ENCODE measurements at regions not wholly inside any gene's neighbourhood (a gene's known extent, or its start where the extent isn't known, plus 50 kb on each side); places are given as distances from the start of the nearest gene placed in this dataset.

DNA sequence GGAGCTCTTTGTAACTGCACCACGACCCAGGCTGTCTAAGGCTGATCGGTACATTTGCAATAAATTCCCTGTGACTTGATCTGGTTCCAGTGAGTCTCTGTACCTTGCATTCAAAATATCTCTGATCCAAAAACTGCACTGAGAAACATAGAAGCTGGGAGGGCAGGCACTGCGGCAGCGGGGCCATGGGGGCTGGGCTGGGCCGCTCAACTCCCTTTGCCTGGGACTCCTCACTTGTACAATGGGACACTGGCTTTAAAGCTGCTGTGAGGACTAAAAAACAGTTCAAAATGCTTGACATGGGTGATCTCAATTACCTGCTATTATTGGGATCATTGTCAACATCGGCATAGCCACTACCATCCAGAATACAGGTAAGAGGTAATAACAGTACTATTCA is 644.0 kb downstream of the AJAP1 start:
- DNase-seq = no peak

DNA sequence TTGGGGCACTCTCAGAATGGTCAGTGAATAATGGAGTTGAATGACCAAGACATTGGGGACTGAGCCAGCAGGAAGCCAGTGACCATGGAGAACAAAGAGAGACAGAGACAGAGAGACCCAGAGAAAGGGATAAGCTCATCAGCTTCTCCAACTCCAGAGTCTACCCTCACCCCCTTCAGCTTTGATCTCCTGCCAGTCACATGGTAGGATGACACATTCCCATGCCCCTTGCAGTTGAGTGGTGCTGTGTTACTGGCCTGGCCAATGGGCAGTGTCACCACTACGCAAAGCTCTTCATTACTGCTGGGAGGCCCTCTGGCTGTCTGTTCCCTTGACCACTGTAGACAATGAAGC is 643.5 kb downstream of the AJAP1 start:
- DNase-seq = no peak

DNA sequence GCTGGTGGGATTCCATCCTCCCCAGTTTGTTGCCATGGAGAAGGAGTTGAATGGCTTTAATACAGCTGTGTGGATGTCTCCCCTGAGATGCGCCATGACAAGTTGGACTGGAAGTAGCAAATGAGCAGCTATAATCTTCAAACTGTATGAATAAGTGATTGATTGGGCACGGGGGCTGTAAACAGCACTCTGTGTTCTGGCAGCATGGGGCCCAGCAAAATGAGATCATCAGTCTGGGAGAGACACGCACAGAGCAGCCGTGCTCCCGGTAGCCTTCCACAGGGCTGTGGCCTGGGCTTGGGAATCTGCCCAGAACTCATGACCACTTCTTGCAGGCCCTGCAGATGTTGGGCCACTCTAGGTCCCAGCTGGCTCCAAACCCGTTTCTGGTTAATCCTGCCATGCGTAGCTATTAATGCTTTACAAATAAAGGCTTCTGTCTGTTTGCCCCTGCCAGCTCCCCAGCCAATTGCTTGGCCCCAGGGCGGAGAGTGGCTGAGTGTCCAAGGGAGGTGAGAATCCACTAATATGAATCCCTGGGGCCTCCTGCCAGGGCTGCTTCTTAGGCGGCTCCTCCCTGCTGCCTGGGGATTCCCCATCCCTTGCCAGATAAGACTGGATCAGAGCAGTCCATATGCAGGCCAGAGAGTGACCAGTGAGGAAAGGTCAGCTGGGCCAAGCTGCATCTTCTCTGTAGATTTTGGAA is 642.9 kb downstream of the AJAP1 start:
- DNase-seq = no peak

DNA sequence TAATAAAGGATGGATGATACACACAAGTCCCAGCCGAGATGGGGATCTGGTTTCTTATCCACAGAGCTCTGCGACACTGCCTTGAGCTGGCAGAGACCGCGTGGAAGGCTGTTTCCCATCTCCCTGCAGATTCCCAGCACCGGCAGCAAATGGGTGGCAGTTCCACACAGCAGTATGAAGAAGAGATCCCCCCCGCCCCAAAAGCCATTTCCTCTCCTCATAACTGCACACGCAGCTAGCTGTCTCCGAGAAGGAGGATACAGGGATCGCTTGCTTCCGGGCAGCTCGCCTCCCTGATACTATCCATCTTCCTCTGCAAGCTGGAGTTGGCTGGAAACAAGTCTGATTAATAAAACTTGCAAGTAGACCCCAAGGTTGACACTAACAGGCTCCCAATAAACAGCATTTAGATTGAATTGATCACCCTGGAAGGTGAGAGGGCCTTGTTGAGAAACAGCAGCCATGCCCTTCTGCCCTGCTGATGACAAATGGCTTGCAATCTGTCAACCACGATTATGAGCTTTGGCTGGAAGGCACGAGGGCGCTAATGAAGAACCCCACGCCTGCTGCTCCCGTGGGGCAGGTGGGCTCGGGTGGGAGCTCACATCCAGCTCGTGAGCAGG is 642.3 kb downstream of the AJAP1 start:
- DNase-seq = no peak

DNA sequence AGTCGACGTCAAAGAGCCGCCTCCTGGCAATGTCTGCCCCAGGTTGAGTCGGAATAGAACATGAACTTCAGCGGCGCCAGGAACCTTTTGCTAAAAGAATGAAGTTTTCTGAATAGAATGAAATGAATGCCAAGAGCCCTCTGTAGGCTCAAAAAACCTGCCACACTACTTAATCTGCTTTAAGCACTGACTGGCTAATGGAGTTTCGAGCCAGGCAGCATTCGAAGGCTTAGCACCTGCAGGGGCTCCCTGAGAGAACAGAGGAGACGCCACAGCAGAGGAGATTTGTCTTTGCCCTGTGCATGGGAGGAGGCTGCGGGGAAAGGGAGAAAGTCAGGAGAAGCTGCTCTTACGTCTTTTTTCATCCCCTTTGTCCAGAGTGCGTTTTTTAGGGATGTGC is 641.7 kb downstream of the AJAP1 start:
- DNase-seq = no peak

DNA sequence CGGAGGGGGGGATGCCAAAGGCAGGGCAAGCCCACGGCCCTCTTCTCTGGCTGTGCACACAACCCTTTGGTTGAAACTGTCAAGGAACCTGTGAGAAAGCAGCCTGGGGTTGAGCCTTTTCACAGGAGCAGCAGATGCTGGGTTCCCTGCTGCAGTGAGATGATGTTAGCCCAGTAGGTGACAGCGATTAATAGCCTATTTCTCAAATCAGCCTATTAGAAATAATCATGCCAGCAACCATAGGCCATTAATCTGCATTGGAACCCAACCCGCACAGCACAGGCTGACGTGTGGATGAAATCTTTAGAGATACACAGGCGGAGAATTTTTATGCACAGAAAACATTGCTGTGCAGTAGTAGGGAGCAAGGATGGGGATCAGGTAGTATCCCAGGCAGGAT is 637.5 kb downstream of the AJAP1 start:
- no peak for DNase-seq

DNA sequence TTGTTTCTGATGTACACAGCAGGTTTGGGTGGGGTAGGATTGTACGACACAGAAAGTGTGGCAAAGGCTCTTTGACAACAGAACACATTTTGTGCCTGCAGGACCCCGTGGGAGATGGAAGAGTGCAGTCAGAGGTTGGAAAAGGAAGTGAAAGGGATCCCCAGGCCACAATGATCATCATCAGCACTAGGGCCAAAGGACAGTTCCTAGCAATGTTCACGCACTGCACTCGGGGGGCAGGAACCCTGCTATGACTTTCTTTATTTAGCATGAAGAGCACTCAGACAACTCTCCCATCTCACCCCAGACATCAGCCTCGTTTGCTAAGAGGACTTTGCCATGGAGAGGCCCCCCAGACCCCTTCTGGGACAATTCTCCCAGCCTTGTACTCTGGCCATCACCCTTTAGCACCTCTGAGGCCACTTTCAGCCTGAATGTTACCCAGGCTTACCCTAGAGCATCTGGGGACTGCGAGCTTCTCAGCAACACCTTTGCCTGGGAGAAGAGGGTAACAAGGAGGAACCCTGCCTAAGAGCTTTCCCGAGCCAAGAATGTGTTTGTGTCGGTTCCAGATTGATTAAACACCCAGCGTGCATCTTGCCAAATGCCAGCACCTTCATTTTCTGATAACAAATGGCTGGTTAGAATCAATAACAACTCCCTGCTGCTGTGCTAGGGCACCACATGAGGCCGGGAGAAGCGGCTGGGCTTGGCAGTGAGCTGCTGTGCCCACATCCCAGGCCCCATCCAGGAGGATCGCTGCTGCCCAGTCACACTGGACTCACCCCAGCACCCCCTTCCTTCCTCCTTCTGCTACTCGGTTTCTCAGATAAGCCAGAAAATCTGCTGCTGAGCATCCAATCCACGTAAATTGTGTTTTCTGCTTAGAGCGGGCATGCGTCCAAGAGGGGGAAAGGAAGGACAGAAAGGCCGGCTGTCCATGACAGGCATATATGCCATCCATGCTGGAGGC is 633.1 kb downstream of the AJAP1 start:
- no peak for DNase-seq

DNA sequence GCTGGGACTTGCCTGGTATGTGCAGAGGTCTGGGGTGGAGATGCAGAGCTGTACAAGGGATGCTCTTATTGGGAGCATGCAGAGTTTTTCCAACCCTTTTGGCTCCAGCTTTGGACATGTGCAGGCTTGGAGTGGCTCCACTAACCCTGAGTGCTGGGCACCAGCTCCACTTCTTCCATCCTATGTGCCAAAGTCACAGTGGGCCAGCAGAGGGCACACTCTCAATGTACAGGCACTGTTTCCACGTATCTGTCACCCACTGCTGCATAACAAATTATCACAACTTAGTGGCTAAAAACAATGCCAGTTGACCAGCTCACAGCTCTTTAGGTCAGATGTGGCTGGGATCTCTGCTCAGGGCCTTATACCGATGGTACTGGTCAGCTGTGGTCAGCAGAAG is 631.8 kb downstream of the AJAP1 start:
- no peak for DNase-seq

DNA sequence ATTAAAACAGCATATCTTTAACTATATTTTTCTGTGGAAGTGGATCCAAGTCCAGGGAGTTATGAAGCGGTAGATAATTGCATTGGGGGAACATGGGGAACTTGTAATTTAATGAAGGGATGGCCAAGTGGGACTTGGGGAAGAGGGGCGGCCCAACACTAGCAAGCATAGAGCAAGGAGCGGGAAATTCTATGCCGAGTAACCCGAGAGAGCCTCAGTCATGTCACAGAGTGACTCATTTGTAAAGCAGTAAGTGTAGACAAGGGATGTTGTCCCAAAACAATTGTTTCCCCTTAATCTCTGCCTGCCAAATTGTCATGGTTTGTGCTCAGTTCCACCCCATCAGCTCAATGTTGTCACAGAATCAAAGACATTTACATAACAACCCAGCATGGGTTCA is 620.1 kb downstream of the AJAP1 start:
- no peak for DNase-seq

DNA sequence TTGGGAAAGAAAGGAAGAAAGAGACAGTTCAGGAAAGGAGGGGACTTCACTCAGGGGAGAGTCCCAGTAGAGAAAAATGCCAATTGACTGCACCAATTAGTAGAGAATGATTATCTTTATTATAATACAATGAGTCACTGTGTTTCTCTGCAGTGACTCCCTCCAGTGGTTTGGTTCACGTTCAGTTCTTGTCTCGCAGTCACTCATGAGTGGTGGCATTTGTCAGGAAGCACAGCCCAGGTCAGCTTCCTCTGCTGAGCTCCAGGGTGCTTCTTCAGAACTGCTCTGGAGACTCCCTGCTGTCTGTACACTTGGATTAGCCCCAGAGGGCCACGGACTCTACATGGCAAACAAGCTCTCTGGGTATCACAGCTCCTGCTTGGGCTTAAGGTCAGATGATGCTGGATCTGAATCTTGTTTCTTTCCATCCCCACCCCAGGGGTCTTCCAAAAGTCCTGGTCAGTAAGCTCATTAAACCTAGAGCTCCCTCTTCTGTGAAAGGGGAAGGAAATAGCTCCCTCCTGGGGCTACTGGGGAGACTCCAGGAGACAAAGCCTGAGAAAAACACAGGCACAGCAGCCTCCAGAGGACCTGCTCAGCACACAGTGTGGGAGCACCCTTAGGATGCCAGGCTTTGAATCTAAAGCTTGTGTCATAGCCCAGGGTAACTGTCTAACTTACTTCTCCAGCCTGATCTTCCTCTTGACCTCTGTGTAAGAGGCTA is 619.0 kb downstream of the AJAP1 start:
- DNase-seq = no peak

DNA sequence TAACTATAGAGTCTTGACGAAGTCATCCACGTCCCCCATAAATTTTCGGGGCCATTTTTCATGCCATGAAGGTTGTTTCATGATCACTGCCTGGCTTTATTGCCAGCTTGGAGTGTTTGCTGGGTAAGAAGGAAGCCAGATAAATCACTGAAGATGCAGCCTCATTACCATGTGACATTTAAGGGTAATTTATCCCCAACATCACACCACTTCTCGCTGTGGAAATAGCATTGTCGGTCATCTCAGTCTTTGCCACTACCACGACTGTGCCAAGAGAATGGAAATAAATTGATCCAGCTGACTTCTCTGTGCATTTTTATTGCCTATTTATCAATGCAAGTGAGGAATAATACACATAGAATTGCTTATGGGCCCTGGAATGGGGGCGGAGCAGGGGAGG is 617.9 kb downstream of the AJAP1 start:
- DNase-seq = no peak

DNA sequence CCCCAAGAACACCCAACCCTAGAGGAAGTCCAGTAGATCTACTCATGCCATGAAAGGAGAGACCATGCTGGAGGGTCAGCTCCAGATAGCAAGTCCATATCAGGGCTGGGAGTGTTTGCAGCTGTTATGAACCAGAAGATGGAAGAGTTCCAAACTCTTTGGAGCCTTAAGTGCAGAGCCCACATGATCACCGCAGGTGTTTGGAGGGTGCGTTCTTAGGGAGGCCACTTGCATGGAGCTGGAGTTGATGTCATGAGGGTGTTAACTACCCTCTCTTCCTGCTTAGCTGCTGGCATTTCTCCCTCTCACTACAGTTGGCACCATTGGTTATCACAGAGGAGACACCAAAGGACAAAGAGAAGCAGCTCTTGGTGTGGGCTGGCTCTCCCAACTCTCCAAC is 616.9 kb downstream of the AJAP1 start:
- no peak for DNase-seq

DNA sequence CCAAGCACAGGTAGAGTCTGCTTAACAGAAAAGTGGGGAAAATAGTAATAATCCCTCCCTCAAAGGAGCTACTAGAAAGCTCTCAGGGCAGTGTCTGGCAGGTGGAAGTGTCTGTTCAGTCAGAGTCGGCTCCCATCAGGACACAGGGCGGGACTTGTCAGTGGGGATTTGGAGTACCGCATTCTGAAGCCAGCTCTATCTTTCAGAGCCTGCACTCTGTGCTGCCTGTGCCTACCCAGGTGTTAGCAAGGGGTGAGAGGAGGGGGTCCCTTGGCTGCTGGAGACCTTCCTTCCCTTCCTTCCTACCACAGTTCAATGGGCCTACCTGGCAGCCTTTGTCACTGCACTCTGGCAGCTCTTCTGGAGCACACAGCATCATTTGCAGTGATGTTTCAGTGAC is 615.5 kb downstream of the AJAP1 start:
- DNase-seq = no peak

DNA sequence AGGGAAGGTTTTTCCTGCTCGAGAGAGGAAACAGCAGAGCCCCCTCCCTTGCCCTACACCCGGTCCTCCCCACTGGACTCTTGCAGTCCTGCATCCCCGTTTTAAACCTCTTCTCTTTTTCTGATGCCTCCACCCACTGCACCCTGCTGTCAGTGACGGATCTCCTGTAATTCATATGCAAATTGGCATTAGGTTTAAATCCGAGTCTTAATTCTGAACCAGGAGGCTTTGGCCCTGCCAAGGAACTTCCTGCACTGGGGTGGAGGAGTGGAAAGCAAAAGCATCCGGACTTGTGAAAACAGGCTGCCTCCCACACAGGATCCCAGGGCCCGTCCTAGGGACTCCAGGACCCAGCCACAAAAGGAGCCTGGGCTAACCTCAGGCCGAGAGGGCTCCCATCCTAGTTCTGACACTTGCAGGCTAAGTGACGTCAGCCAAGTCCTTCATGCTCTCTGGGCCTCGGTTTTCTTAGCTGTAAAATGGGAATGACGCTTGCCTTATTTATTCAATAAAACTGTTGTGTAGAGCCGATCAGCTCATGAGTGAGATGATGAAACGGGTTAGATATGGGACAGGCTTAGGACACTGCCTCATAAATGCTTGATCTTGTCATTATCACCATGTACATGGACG is 613.3 kb downstream of the AJAP1 start:
- DNase-seq = no peak

DNA sequence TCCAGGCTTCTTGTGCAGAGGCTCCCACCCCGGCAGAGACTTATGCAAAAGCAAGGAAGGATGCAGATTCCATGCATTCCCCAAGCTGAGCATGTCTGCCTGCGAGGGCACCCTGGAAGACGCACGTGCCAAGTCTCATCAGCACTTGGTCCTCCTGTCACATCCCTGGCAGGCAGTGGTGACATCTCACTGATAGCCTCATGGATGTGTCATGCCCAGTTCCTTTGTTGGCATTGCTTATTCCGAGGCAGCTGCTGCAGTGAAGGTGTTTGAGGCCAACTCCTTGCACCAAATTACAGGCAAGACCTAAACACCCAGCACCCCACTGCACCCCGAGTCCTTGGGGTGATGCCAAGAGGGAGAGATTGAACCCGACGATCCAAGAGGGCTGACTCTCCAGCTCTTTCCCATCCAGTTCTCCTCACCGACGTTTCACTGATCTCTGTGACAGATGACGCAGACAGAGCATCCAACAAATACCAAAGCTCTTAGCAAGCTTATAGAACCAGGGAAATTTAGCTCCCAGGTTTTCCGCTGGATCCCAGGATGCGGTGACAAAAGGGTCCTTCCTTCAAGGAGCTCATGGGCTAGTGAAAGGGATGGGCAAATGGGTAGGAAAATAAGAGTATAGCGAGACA is 611.1 kb downstream of the AJAP1 start:
- DNase-seq = no peak

DNA sequence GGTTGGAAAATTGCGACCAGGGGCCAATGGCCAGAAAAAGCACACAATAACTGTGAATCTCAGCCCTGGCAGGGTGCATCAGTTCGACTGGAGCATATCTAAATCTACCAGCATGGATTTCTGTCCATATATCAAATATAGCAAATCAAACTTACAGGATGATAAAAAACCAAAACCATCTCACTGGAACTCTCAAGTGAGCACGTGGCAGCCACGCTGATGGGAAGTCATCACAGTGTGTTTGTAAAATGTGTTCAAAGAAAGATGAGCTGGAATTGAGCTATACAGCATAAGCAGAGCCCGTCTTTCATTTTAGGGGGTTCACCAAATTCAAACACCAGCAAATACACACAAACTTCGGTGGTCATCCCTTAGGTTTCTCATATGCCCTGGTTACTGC is 610.1 kb downstream of the AJAP1 start:
- no peak for DNase-seq

DNA sequence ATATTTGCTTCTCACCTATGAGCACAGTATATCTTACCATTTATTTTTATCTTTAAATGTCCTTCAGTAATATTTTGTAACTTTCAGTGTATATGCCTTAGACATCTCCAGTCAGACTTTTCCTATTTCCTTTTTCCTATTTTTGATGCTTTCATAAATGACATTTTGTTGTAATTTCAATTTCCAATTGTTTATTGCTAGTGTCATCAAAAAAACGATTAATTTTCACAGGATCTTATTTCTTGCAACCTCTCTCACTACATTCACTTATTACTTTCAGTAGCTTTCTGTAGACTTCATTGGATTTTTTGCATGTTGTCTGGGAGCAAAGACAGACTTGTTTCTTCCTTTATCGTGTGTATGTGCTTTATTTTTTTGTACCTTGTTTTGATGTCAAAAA is 602.4 kb downstream of the AJAP1 start:
- no peak for DNase-seq

DNA sequence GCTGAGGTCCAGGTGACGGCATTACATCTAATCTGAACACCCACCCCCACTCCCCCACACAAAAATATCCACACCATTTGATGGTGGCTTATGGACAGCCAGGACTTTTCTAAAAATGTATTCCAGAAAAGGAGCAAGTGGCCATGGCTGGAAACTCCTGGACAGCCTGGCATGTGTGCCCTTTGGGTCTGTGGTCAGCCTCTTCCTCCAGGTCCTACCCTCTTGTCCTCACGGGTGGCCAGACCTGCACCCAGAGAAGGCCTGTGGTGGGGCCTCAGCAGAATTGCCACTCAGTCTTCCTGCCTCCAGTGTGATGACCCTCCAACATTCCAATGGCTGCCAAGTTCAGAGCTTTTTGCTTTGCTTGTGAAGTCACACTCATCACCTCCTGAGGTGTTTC is 600.6 kb downstream of the AJAP1 start:
- DNase-seq = no peak

DNA sequence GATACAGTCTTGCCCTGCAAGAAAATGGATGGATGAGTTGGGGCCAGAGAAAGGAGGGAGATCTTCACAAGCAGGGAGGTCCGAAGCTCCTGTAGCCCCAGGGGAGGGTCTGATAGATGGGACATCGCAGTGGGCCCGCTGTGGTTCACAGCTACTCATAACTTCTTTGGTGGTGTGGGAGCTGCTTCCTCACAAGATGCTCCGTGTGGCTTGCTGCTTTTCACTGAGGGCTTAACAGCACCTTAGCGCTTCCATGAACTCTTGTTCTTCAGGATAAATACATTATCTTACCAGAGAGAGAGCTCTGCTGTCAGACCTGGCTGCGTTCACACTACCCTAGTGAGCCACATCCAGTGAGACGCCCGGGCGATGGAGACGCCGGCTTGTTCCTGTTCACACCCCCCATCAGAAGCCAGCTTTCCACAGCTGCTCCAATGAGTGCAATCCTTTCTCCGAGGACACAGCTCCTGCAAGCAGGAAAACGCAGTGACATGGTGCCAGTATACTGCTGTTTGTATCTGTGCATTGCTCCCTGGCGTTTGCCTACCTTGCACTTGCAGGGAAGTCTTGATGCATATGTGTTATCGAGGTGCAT is 599.8 kb downstream of the AJAP1 start:
- DNase-seq = no peak

DNA sequence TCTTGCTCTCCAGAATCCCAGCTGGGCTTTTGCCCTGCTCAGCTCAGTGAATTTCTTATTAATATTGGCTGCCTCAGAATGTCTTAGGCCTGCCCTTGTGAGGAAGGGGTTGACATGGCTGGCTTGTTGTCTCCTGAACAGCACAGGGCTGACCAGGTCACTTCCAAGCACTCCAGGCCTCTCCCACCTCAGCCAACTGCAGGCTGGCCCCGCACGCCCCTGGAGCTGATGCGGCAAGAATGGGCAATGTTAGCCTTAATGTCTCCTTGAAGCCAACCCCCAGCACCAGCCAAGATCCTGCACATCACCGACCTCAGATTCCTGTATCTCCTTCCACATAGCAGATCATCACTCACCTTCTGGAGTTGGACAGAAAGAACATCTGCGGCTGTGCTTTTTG is 598.6 kb downstream of the AJAP1 start:
- no peak for DNase-seq

DNA sequence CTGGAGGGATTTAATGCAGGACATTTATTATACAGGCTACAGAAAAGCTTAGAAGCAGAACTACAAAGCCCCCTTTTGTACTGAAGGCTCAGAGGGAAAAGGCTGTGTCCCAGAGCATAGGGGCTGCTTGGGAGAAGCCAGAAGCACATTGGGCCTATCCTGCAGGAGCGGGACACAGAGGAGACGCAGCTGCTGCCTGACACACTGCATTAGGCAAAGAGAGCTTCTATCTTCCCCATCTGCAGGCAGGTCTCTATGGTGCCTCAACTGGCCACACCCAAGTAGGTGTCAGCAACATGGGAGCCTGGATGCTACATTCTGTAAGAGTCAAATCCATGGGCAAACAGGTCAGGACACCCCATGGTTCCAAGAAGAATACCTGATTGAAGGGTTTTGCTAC is 595.9 kb downstream of the AJAP1 start:
- no peak for DNase-seq

DNA sequence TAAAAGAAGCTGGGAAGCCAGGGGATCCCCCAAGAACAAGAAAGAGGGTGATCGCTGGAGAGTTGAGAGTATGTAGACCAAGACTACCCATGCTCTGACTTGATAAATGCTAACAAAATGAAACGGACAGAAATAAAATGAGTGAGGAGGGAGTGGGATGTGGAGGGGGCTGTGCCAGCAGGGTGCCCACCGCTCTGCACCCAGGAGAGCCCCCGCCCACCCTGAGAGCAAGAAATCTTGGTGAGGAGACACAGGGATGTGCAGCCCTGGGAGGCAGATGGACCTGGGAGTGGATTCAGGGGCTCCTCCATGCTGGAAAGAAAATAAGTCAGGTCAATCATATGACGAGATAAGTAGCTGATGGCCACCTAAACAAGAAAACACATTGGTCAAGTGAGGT is 590.9 kb downstream of the AJAP1 start:
- no peak for DNase-seq
